Bronchial epithelial cell (primary cell): ENCODE measurements at regions not wholly inside any gene's neighbourhood (a gene's known extent, or its start where the extent isn't known, plus 50 kb on each side); places are given as distances from the start of the nearest gene placed in this dataset.
"Not testable (repeated sequence)": the region's sequence is repeated elsewhere in the genome, so short reads cannot be mapped to it uniquely, and the experiment has no call there.

Source experiments
- DNase-seq: peaks from one replicate; pipeline ENCODE4 v3.0.0-alpha.2; 2010; ENCODE audit warnings: low read depth
- FAIRE-seq: peaks from 2 replicates; lab custom pipeline; 2011; peaks lifted over from hg19 to GRCh38; lab: Jason Lieb, UNC
- H3K27me3 ChIP-seq: 2 replicates; pipeline ENCODE4 v1.5.1; 2011; ENCODE audit warnings: low read length; ENCODE audit not compliant: control insufficient read depth, insufficient read depth
- H3K36me3 ChIP-seq: 2 replicates; pipeline ENCODE4 v1.5.1; 2011; ENCODE audit warnings: low read length; ENCODE audit not compliant: control insufficient read depth, insufficient read depth
- H3K4me3 ChIP-seq: 2 replicates; pipeline ENCODE4 v1.5.1; 2011; ENCODE audit warnings: mild to moderate bottlenecking, low read depth, low read length, control low read depth

GRCh38 chr1:148049115-148049496 lies 103.0 kb downstream of the NBPF11 start:
- H3K27me3 ChIP-seq, DNase-seq, FAIRE-seq, H3K36me3 ChIP-seq: not testable (repeated sequence)
- peak overlapping the region; percentile 23 for H3K4me3 ChIP-seq

- peak; percentile 20 for DNase-seq
- not testable (repeated sequence) for H3K36me3 ChIP-seq, FAIRE-seq, H3K27me3 ChIP-seq
- peak overlapping the region; percentile 23 for H3K4me3 ChIP-seq
Measured at GRCh38 chr1:148048423-148049114, 103.5 kb downstream of the NBPF11 start.

- FAIRE-seq, H3K27me3 ChIP-seq, H3K4me3 ChIP-seq, H3K36me3 ChIP-seq, DNase-seq: not testable (repeated sequence)
Measured at GRCh38 chr1:148045872-148046271, 106.2 kb downstream of the NBPF11 start.

GRCh38 chr1:148044495-148044894 lies 107.6 kb downstream of the NBPF11 start:
- peak; percentile 38 for DNase-seq
- H3K4me3 ChIP-seq, H3K36me3 ChIP-seq, FAIRE-seq, H3K27me3 ChIP-seq: not testable (repeated sequence)
